DOHH2 (cell line): ENCODE measurements at regions not wholly inside any gene's neighbourhood (a gene's known extent, or its start where the extent isn't known, plus 50 kb on each side); places are given as distances from the start of the nearest gene placed in this dataset.

Experiments used
- H3F3A ChIP-seq: fragments of 200-600 bp; sonication (generic), shearing (Covaris generic); 2 replicates; pipeline ENCODE4 v1.6.0; 2016; ENCODE audit warnings: antibody characterized with exemption, mild to moderate bottlenecking; ENCODE audit not compliant: control insufficient read depth, insufficient read depth
- H3K27ac ChIP-seq: fragments of 200-600 bp; sonication (generic); 2 replicates; pipeline ENCODE4 v1.5.1; 2014; ENCODE audit warnings: low read depth, mild to moderate bottlenecking, low read length, moderate library complexity
- H3K27me3 ChIP-seq: fragments of 200-600 bp; sonication (generic); 2 replicates; pipeline ENCODE4 v1.6.1; 2014; ENCODE audit warnings: mild to moderate bottlenecking, low read length, mixed read lengths; ENCODE audit not compliant: control insufficient read depth
- H3K36me3 ChIP-seq: fragments of 200-600 bp; sonication (generic); 2 replicates; pipeline ENCODE4 v1.6.1; 2014; ENCODE audit warnings: mild to moderate bottlenecking, low read length, moderate library complexity, mixed read lengths; ENCODE audit not compliant: control insufficient read depth
- H3K4me1 ChIP-seq: fragments of 200-600 bp; sonication (generic); 2 replicates; pipeline ENCODE4 v1.6.1; 2014; ENCODE audit warnings: mild to moderate bottlenecking, low read length, mixed read lengths; ENCODE audit not compliant: control insufficient read depth
- H3K4me2 ChIP-seq: fragments of 200-600 bp; sonication (generic); 2 replicates; pipeline ENCODE4 v1.6.0; 2014; ENCODE audit warnings: mild to moderate bottlenecking, low read length, moderate library complexity
- H3K4me3 ChIP-seq: fragments of 200-600 bp; sonication (generic); 2 replicates; pipeline ENCODE4 v1.5.1; 2014; ENCODE audit warnings: mild to moderate bottlenecking, low read length, mixed read lengths
- H3K79me2 ChIP-seq: fragments of 200-600 bp; sonication (generic); 2 replicates; pipeline ENCODE4 v1.6.1; 2014; ENCODE audit warnings: mild to moderate bottlenecking, low read length, mixed read lengths; ENCODE audit not compliant: control insufficient read depth
- H3K9me2 ChIP-seq: fragments of 200-600 bp; sonication (generic); replicated peaks from 2 replicates; pipeline ENCODE4 v1.6.1; 2014; ENCODE audit warnings: mild to moderate bottlenecking, low read length, mixed read lengths; ENCODE audit not compliant: control insufficient read depth
- H3K9me3 ChIP-seq: fragments of 200-600 bp; sonication (generic); 2 replicates; pipeline ENCODE4 v1.6.1; 2014; ENCODE audit warnings: antibody characterized with exemption, low read length, mixed read lengths; ENCODE audit not compliant: control insufficient read depth, insufficient read depth
- H4K20me1 ChIP-seq: fragments of 200-600 bp; sonication (generic); 2 replicates; pipeline ENCODE4 v1.6.0; 2014; ENCODE audit warnings: low read depth, mild to moderate bottlenecking, antibody characterized with exemption, low read length, moderate library complexity; ENCODE audit not compliant: control insufficient read depth, insufficient read depth
- CTCF ChIP-seq: fragments of 200-600 bp; sonication (generic); IDR thresholded peaks from one replicate; pipeline ENCODE4 v1.5.1; 2014; ENCODE audit warnings: antibody characterized with exemption, mild to moderate bottlenecking, low read depth, low read length; ENCODE audit not compliant: poor library complexity, severe bottlenecking
- EZH2phosphoT487 ChIP-seq: fragments of 200-600 bp; sonication (generic); IDR thresholded peaks from 2 replicates; pipeline ENCODE4 v1.6.1; 2017; ENCODE audit warnings: borderline replicate concordance, mild to moderate bottlenecking, antibody characterized with exemption, low read length, moderate library complexity, mixed read lengths

GRCh38 chr1:208446271-208446691 lies 202.1 kb upstream of the PLXNA2 start:
- Histone ChIP-seq H4K20me1 (no peaks in the 10 kb centered on the region), H3K36me3 (no peaks in the 10 kb centered on the region), H3K27ac (no peak overlapping the region), H3K4me2 (no peak overlapping the region), H3K4me1 (no peaks in the 10 kb centered on the region), H3K79me2 (no peaks in the 10 kb centered on the region), H3K4me3 (no peak overlapping the region), H3F3A (no peaks in the 10 kb centered on the region), H3K9me2 (no peaks in the 10 kb centered on the region), H3K9me3 (no peaks in the 10 kb centered on the region), H3K27me3 (no peaks in the 10 kb centered on the region)
- TF ChIP-seq EZH2phosphoT487 (no peak), CTCF (no peak)

GRCh38 chr1:208448425-208448824 lies 204.2 kb upstream of the PLXNA2 start:
- H3K27me3 ChIP-seq, result no peaks in the 10 kb centered on the region
- H3K9me3 ChIP-seq, result no peaks in the 10 kb centered on the region
- H3K4me3 ChIP-seq, result no peak overlapping the region
- TF ChIP-seq CTCF, result no peak
- no peak for TF ChIP-seq EZH2phosphoT487
- H3K79me2 ChIP-seq, result no peaks in the 10 kb centered on the region
- no peaks in the 10 kb centered on the region for H3K4me1 ChIP-seq
- H3K9me2 ChIP-seq, result no peaks in the 10 kb centered on the region; the same call in 1 of the 2 replicates
- H3K4me2 ChIP-seq, result no peak overlapping the region
- H3K27ac ChIP-seq, result no peak overlapping the region
- H3K36me3 ChIP-seq, result no peaks in the 10 kb centered on the region
- H4K20me1 ChIP-seq, result no peaks in the 10 kb centered on the region
- no peaks in the 10 kb centered on the region for H3F3A ChIP-seq

- Histone ChIP-seq H3K27me3 (no peaks in the 10 kb centered on the region), H3K9me3 (no peaks in the 10 kb centered on the region), H3K27ac (no peak overlapping the region), H3K4me2 (no peak overlapping the region), H3K9me2 (no peaks in the 10 kb centered on the region; the same call in 1 of the 2 replicates), H3F3A (no peaks in the 10 kb centered on the region), H4K20me1 (no peaks in the 10 kb centered on the region), H3K4me1 (no peaks in the 10 kb centered on the region), H3K4me3 (no peak overlapping the region), H3K79me2 (no peaks in the 10 kb centered on the region), H3K36me3 (no peaks in the 10 kb centered on the region)
- TF ChIP-seq EZH2phosphoT487 (no peak), CTCF (no peak)
These were observed 205.8 kb upstream of the PLXNA2 start for GRCh38 chr1:208449951-208450350.
